Upper lobe of left lung (tissue), 4 donors: ENCODE measurements at regions not wholly inside any gene's neighbourhood (a gene's known extent, or its start where the extent isn't known, plus 50 kb on each side); places are given as distances from the start of the nearest gene placed in this dataset.

Source experiments
- EP300 ChIP-seq, 4 donors: sonication (generic); formaldehyde crosslinking; IDR thresholded peaks; one replicate each; pipeline ENCODE4 v1.5.1; 2017; ENCODE audit warnings: antibody characterized with exemption in 4 of 4, control low read depth in 2 of 4
- TF ChIP-seq, protein P1 (sequence below), 6 experiments: fragments of 450-650 bp in 4 of 6; fragments of 200-600 bp in 2 of 6; sonication (generic) in 2 of 6; IDR thresholded peaks; one replicate each; pipeline ENCODE4 v1.5.1; 2016 to 2019; ENCODE audit warnings: antibody characterized with exemption in 6 of 6

DNA sequence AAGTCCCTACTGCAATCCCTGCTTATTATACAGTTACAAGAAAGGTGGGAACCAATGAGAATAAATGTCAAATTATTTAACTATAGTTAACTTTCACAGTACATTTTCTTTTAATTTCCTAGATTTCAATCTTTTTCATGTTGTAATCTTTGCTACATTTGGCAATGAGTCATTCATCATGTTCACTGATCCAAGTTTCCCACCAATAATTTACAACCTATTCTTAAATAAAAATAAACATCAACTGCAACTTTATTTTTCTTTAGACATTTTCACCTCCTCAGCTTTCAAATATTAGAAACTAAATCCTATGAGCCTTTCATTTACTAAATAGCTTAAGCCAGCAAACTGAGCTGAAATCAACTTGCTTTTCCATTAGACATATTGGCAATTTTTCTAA is 541.3 kb upstream of the BTBD3 start:
- TF ChIP-seq, protein P1, sequence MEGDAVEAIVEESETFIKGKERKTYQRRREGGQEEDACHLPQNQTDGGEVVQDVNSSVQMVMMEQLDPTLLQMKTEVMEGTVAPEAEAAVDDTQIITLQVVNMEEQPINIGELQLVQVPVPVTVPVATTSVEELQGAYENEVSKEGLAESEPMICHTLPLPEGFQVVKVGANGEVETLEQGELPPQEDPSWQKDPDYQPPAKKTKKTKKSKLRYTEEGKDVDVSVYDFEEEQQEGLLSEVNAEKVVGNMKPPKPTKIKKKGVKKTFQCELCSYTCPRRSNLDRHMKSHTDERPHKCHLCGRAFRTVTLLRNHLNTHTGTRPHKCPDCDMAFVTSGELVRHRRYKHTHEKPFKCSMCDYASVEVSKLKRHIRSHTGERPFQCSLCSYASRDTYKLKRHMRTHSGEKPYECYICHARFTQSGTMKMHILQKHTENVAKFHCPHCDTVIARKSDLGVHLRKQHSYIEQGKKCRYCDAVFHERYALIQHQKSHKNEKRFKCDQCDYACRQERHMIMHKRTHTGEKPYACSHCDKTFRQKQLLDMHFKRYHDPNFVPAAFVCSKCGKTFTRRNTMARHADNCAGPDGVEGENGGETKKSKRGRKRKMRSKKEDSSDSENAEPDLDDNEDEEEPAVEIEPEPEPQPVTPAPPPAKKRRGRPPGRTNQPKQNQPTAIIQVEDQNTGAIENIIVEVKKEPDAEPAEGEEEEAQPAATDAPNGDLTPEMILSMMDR (IDR thresholded peaks at IDR 0.05), result no peak
- no peak for TF ChIP-seq EP300 (IDR thresholded peaks at IDR 0.05)
